ENCODE measurements at regions not wholly inside any gene's neighbourhood (a gene's known extent, or its start where the extent isn't known, plus 50 kb on each side); places are given as distances from the start of the nearest gene placed in this dataset.

GRCh38 chr16:13332713-13333255 is 431.4 kb downstream of the SHISA9 start:
- TF ChIP-seq POLR2A (IDR thresholded peaks at IDR 0.05; ENCODE audit: low read length) (no peak), GATA1 (IDR thresholded peaks at IDR 0.05; ENCODE audit: low read depth, low read length) (no peak)

Measured in erythroblast (primary cell).